Adipocyte (in vitro differentiated cells): ENCODE measurements at regions not wholly inside any gene's neighbourhood (a gene's known extent, or its start where the extent isn't known, plus 50 kb on each side); places are given as distances from the start of the nearest gene placed in this dataset.
"Not testable (repeated sequence)": the region's sequence is repeated elsewhere in the genome, so short reads cannot be mapped to it uniquely, and the experiment has no call there.

ENCODE experiments used
- DNase-seq: peaks from one replicate; pipeline ENCODE4 v3.0.0-alpha.2; 2015; ENCODE audit warnings: low read depth
- H3K27me3 ChIP-seq: replicated peaks from 2 replicates; pipeline ENCODE4 v1.7.0; 2013; ENCODE audit warnings: mild to moderate bottlenecking, low read length, moderate library complexity; ENCODE audit not compliant: control insufficient read depth, insufficient read depth
- H3K36me3 ChIP-seq: 2 replicates; pipeline ENCODE4 v1.7.0; 2013; ENCODE audit warnings: low read length, mild to moderate bottlenecking, moderate library complexity; ENCODE audit not compliant: control insufficient read depth, insufficient read depth, severe bottlenecking
- H3K4me1 ChIP-seq: 2 replicates; pipeline ENCODE4 v1.7.0; 2013; ENCODE audit warnings: mild to moderate bottlenecking, low read length, moderate library complexity; ENCODE audit not compliant: control insufficient read depth, insufficient read depth
- H3K4me3 ChIP-seq: 2 replicates; pipeline ENCODE4 v1.7.0; 2013; ENCODE audit warnings: mild to moderate bottlenecking, low read length, moderate library complexity
- H3K9ac ChIP-seq: 2 replicates; pipeline ENCODE4 v1.7.0; 2013; ENCODE audit warnings: mild to moderate bottlenecking, low read length, moderate library complexity
- H3K9me3 ChIP-seq: 2 replicates; pipeline ENCODE4 v1.7.0; 2013; ENCODE audit warnings: mild to moderate bottlenecking, low read length, moderate library complexity; ENCODE audit not compliant: control insufficient read depth

DNA sequence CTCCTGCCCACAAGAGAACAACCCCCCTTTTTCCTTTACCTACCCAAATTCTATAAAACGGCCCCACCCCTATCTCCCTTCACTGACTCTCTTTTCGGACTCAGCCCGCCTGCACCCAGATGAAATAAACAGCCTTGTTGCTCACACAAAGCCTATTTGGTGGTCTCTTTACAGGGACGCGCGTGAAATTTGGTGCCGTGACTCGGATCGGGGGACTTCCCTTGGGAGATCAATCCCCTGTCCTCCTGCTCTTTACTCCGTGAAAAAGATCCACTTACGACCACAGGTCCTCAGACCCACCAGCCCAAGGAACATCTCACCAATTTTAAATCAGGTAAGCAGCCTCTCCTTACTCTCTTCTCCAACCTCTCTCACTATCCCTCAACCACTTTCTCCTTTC, 209.8 kb downstream of the PCDH20 start:
- not testable (repeated sequence) for H3K4me3 ChIP-seq, H3K4me1 ChIP-seq, DNase-seq, H3K9me3 ChIP-seq, H3K36me3 ChIP-seq, H3K9ac ChIP-seq, H3K27me3 ChIP-seq

DNA sequence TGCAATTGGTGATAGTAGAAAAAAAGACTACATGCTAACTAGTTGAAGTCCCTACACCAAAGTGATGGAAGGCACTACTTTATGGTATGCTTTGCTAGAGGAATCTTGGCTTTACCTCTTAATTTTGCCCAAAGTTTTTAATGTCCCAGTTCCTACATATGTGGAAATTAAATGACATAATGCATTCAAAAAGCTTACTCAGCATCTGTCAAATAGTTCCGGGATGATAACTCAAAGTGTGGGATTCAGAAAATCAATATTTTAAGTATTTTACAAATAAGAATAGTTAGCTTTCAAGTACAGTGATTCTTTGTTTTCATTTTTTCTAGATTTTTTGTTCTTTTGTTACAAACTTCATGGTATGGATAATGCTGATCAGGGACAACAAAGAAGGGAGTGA, 211.6 kb downstream of the PCDH20 start:
- Histone ChIP-seq H3K4me3 (no peak overlapping the region), H3K9me3 (no peaks in the 10 kb centered on the region), H3K27me3 (no peaks in the 10 kb centered on the region), H3K9ac (no peak overlapping the region), H3K36me3 (no peaks in the 10 kb centered on the region), H3K4me1 (no peaks in the 10 kb centered on the region)
- DNase-seq, result no peak

DNA sequence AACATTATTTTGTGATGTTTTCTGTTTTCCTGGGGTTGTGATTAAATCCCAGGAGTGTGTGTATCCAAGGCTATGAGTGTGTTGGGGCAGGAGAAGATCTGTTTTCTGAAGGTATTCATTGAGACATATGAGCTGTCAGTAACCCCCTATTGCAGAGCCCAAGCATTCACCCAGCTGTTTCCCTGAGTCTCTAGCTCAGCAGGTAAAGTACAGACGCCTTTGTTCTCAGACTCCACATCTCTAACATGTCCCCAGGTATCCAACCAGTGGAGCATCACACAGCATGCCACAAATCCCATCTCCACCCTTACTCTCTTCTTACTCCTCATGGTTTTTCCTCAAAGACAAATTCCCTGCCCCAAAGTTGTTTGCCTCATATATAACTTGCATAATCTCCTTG, 213.6 kb downstream of the PCDH20 start:
- no peak overlapping the region for H3K4me3 ChIP-seq
- no peaks in the 10 kb centered on the region for H3K9me3 ChIP-seq
- no peaks in the 10 kb centered on the region for H3K27me3 ChIP-seq
- DNase-seq, result no peak
- H3K4me1 ChIP-seq, result no peaks in the 10 kb centered on the region
- no peaks in the 10 kb centered on the region for H3K36me3 ChIP-seq
- no peak overlapping the region for H3K9ac ChIP-seq

DNA sequence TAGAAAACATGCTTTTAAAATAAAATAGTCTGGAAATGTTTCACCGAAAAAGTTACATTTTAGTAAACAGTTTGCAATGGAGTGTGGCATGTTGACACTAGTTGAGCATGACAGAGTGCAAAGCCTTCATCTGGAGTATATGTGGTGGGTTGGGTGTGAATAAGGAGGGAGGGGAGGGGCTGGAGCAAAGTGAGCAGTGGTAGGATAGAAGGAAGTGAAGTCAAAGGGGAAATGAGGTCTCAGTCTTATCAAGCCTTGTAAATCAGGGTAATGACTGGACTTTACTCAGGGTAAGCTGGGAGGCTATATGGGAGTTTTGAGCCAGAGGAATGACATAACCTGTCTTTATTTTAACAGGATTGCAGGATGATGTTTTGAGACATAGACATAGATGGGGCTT, 222.8 kb downstream of the PCDH20 start:
- no peaks in the 10 kb centered on the region for H3K27me3 ChIP-seq
- no peak overlapping the region for H3K4me3 ChIP-seq

DNA sequence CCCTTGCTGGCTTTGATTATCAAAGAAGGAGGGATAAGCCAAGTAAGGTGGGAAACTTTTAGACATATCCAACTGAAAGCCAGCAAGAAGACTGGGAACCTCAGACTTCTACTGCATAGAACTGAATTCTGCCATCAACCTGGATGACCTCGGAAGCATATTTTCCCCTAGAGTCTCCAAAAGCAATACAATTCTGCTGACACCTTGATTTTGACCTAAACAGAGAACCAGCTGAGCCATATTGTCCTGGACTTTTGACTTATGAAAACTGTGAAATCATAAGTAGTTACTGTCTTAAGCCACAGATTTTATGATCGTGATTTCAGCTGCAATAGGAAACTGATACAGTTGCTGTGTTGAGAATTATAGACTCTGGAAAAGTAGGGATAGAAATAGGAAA, 227.6 kb downstream of the PCDH20 start:
- H3K36me3 ChIP-seq, result no peaks in the 10 kb centered on the region
- H3K9ac ChIP-seq, result no peak overlapping the region
- H3K4me1 ChIP-seq, result no peaks in the 10 kb centered on the region
- H3K4me3 ChIP-seq, result no peak overlapping the region
- DNase-seq, result no peak
- no peaks in the 10 kb centered on the region for H3K9me3 ChIP-seq
- no peaks in the 10 kb centered on the region for H3K27me3 ChIP-seq

More for the DNA sequence above, 222.8 kb downstream of the PCDH20 start:
- Histone ChIP-seq H3K9me3 (no peaks in the 10 kb centered on the region), H3K36me3 (no peaks in the 10 kb centered on the region), H3K4me1 (no peaks in the 10 kb centered on the region), H3K9ac (no peak overlapping the region)
- DNase-seq, result no peak

DNA sequence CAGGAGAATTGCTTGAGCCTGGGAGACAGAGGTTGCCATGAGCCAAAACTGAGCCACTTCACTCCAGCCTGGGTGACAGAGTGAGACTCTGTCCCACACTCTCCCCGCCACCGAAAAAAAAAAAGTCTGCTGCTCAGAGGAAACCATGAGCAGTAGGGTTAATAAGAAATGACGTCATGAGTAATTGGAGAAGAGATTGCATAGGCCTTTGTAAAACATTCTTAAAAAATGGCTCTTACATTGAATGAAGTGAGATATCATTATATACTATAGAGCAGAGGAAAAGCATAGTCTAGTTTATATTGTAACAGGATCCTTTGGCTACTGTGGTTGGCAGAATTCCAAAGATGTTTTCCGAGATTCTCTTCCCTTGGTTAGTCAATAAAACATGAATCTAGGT, 228.2 kb downstream of the PCDH20 start:
- no peak for DNase-seq
- Histone ChIP-seq H3K9ac (no peak overlapping the region), H3K36me3 (no peaks in the 10 kb centered on the region), H3K4me3 (no peak overlapping the region), H3K9me3 (no peaks in the 10 kb centered on the region), H3K27me3 (no peaks in the 10 kb centered on the region), H3K4me1 (no peaks in the 10 kb centered on the region)

DNA sequence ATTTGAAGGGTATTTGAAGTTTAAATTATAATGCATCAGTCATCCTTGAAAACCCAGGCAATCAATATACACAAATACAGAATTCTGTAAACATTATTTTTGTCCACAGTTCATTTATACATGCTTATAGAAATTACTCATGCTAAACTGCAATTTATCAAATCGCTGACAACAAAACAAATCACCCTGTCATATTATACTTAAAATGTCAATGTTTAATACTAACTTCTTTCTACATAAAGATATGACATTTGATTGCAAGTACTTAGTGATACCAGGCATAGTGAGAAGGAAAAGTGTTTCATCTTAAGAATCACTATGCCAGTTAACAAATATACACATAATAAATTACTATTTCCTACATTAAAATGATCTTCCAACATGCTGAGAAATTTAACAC, 232.0 kb downstream of the PCDH20 start:
- no peaks in the 10 kb centered on the region for H3K36me3 ChIP-seq
- no peaks in the 10 kb centered on the region for H3K9me3 ChIP-seq
- H3K4me3 ChIP-seq, result no peak overlapping the region
- no peaks in the 10 kb centered on the region for H3K4me1 ChIP-seq
- no peak for DNase-seq
- H3K27me3 ChIP-seq, result no peaks in the 10 kb centered on the region
- H3K9ac ChIP-seq, result no peak overlapping the region

DNA sequence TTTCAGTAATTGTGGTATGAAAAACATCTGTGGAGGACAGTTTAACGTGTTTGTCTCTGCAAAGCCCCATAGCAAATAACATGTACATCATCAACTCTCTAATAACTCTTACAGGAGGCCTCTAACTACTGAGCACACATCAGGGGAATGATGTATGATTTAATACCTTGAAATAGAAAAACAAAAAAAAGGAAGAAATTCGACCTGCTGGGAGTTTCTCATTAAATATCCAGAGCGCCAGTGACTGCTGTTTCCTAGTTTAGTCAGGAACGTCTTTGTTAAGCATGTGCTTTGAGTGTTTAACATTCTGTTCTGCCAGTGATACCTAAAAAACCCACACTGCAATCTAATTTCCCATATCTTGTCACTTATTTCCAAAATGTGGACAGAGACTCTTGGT, 235.4 kb downstream of the PCDH20 start:
- no peaks in the 10 kb centered on the region for H3K36me3 ChIP-seq
- H3K4me3 ChIP-seq, result no peak overlapping the region
- no peaks in the 10 kb centered on the region for H3K4me1 ChIP-seq
- no peaks in the 10 kb centered on the region for H3K27me3 ChIP-seq
- no peak overlapping the region for H3K9ac ChIP-seq
- no peak for DNase-seq
- H3K9me3 ChIP-seq, result no peaks in the 10 kb centered on the region

DNA sequence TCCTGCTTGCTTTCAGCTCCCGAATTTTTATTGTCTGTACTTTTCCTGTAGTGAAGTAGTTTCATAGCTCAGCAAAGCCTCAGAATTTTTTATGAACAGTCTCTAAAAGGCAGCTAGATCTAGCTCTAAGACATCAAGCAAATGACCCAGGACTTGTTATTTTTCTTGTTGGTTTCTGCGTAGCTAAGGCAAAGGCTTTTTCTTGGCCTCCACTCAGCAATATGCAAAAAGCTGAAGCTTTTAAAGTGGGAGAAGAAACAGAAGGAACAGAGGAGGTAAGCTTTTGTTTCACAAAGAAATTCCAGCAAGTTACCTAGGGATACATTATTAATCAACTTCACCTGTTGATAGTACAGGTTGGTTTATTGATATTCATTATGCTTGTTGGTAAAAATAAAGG, 235.9 kb downstream of the PCDH20 start:
- H3K4me3 ChIP-seq, result no peak overlapping the region
- H3K36me3 ChIP-seq, result no peaks in the 10 kb centered on the region
- H3K9ac ChIP-seq, result no peak overlapping the region
- no peaks in the 10 kb centered on the region for H3K27me3 ChIP-seq
- no peaks in the 10 kb centered on the region for H3K9me3 ChIP-seq
- H3K4me1 ChIP-seq, result no peaks in the 10 kb centered on the region
- DNase-seq, result no peak

DNA sequence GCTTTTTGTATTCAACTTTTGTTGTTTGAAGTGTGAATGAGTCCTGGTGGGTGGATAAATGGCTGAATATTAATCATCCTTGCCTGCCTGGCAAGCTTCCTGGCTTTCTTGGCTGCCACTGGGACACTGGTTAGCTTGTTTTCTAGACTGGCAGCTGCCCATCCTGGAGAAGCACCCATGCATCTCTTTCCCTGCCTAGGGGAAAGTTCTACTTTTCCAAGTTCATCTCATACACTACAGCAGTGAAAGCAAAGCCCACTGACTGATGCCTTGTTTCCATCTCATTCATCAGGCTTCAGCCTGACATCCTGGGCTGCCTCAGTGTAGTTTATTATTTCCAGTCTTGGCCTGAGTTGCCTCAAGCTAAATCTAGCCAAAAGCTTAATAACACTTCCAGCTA, 244.8 kb downstream of the PCDH20 start:
- no peak overlapping the region for H3K4me3 ChIP-seq
- no peaks in the 10 kb centered on the region for H3K27me3 ChIP-seq
- H3K36me3 ChIP-seq, result no peaks in the 10 kb centered on the region
- H3K9me3 ChIP-seq, result no peaks in the 10 kb centered on the region
- no peaks in the 10 kb centered on the region for H3K4me1 ChIP-seq
- DNase-seq, result no peak
- H3K9ac ChIP-seq, result no peak overlapping the region

DNA sequence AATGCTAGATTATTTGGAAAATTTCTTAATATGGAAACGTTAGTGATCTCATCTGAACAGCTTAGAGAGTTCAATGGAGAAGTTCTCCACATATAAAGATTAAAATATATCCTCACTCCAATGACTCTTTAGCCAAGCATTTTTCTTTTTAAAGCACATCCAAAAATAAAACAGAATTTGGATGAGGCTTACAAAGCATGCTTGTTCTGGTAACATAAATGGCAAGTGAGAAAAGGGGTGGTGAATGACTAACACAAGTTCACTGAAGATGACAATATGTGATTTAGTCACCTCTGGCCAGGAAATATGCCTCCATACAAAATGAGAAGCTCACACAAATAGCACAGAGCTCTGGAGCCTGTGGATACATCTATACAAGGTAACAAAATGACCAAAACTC, 253.0 kb downstream of the PCDH20 start:
- H3K4me3 ChIP-seq, result no peak overlapping the region
- no peaks in the 10 kb centered on the region for H3K4me1 ChIP-seq
- H3K36me3 ChIP-seq, result no peaks in the 10 kb centered on the region
- H3K9me3 ChIP-seq, result no peaks in the 10 kb centered on the region
- no peak overlapping the region for H3K9ac ChIP-seq
- no peak for DNase-seq
- no peaks in the 10 kb centered on the region for H3K27me3 ChIP-seq

DNA sequence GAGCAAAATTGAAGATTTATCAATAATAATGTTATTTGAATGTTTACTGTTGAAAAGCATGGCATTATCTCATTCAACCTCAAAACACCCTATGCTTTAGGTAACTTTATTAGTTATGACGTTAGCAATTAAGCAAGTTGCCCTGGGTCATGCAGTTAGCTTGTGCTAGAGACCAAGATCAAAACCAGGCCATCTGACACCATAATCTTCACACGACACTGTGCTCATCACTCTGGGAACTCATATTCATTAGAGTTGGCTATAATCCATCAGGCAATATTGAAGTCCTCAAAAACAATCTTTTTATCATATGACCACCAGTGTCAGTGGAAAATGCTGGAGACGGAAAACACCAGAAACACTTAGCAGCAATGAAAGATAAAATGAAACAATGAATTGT, 253.5 kb downstream of the PCDH20 start:
- no peaks in the 10 kb centered on the region for H3K4me1 ChIP-seq
- no peak for DNase-seq
- H3K36me3 ChIP-seq, result no peaks in the 10 kb centered on the region
- no peaks in the 10 kb centered on the region for H3K9me3 ChIP-seq
- H3K27me3 ChIP-seq, result no peaks in the 10 kb centered on the region
- H3K4me3 ChIP-seq, result no peak overlapping the region
- no peak overlapping the region for H3K9ac ChIP-seq
